Heart left ventricle (tissue), 16 donors: ENCODE measurements at regions not wholly inside any gene's neighbourhood (a gene's known extent, or its start where the extent isn't known, plus 50 kb on each side); places are given as distances from the start of the nearest gene placed in this dataset.
"Not testable (repeated sequence)": the region's sequence is repeated elsewhere in the genome, so short reads cannot be mapped to it uniquely, and the experiment has no call there.

Experiments
- ATAC-seq, 4 donors: fragments of 200-7000 bp; cut with Tn5 transposase; one replicate each; pipeline ENCODE4 v1.9.1; 2020 to 2022; ENCODE audit warnings: moderate library complexity in 4 of 4, mild to moderate bottlenecking in 3 of 4, moderate number of reproducible peaks in 1 of 4
- DNase-seq, 5 donors: peaks; one replicate each; pipeline ENCODE4 v3.0.0-alpha.2; 2020
- H3K27ac ChIP-seq, 12 donors: fragments of 200-600 bp; sonication (generic) in 4 of 12; one replicate each; pipeline versions ENCODE4 v1.5.0 to v1.8.0; 2016 to 2022; ENCODE audit warnings: mild to moderate bottlenecking in 2 of 12
- H3K27me3 ChIP-seq, 9 donors: fragments of 200-600 bp; sonication (generic) in 2 of 9; one replicate each; pipeline versions ENCODE4 v1.5.1 to v1.8.0; 2016 to 2022; ENCODE audit warnings: mild to moderate bottlenecking in 3 of 9
- H3K36me3 ChIP-seq, 9 donors: fragments of 200-600 bp; sonication (generic) in 2 of 9; one replicate each; pipeline versions ENCODE4 v1.5.0 to v1.8.0; 2018 to 2022; ENCODE audit warnings: mild to moderate bottlenecking in 2 of 9
- H3K4me1 ChIP-seq, 12 donors: fragments of 200-600 bp; sonication (generic) in 4 of 12; one replicate each; pipeline versions ENCODE4 v1.5.0 to v1.8.0; 2016 to 2022; ENCODE audit warnings: mild to moderate bottlenecking in 3 of 12
- H3K4me3 ChIP-seq, 12 donors: fragments of 200-600 bp; sonication (generic) in 4 of 12; one replicate each; pipeline versions ENCODE4 v1.5.0 to v1.8.0; 2017 to 2022; ENCODE audit warnings: mild to moderate bottlenecking in 9 of 12, moderate library complexity in 4 of 12
- H3K9me3 ChIP-seq, 12 donors: fragments of 200-600 bp; sonication (generic) in 4 of 12; one replicate each; pipeline versions ENCODE4 v1.5.0 to v1.8.0; 2016 to 2022; ENCODE audit warnings: mild to moderate bottlenecking in 1 of 12
- POLR2A ChIP-seq, 2 donors: fragments of 450-650 bp; IDR thresholded peaks; one replicate each; pipeline ENCODE4 v1.6.1; 2017; ENCODE audit warnings: antibody characterized with exemption in 2 of 2, mild to moderate bottlenecking in 2 of 2, moderate library complexity in 2 of 2
- WGBS, 4 donors: extraction: QIAGEN DNeasy Blood & Tissue Kit in 2 of 4; methylation state at CpG; one replicate each; pipeline versions ENCODE4 v1.1.5 to v1.1.7; 2013 to 2018; 5-methylcytosine and 5-hydroxymethylcytosine counted together
- intact Hi-C, 10 donors: fragments of 100-400 bp; cut with DNase I; formaldehyde crosslinking; loops; one replicate each; pipeline versions ENCODE4 v1.11.1 to v1.14.2; 2022
- TF ChIP-seq, protein P1 (sequence below), 12 donors: fragments of 200-600 bp; sonication (generic) in 4 of 12; IDR thresholded peaks; one replicate each; pipeline versions ENCODE4 v1.5.0 to v1.8.0; 2018 to 2022; ENCODE audit warnings: antibody characterized with exemption in 12 of 12, mild to moderate bottlenecking in 5 of 12
- donor health status: ischemic (EF 13 %, LVEDD 7.1; RV severe dilation, severe dysfunction).
- donor health status: healthy with polysubstance abuse.
- donor health status: DM: no; HTN: yes; CAD: no.
- donor health status: DM: no; HTN: no; CAD: no.
- donor health status: ischemic (EF 25% LVEDD 6.9; RV normal size, moderate dysfunction).
- donor health status: ischemic (EF 25% LVEDD 5.7; RV mildly dilated, moderate dysfunction).
- donor health status: healthy.
- donor health status: DM: yes; HTN: yes; CAD: no.
- donor health status: ischemic (EF 35%, LVEDD 5.7; RV mildly dilated, moderate dysfunction).
- donor health status: nonischemic (EF 11% LVEDD 7.7; RV severe dilation, severe dysfunction).
- donor health status: DM: yes; HTN: yes; CAD: no.
- donor health status: PGD.
- donor health status: ischemic (EF 29% LVEDD 5.4; RV normal size, mild dysfunction).
- donor health status: nonischemic (EF 23%, LVEDD 6.1; RV moderate dilation, normal function).

- no peak for ATAC-seq
- H3K4me1 ChIP-seq, result no peaks in the 10 kb centered on the region
- H3K4me3 ChIP-seq, result no peak overlapping the region
- DNase-seq, result no peak
- no peaks in the 10 kb centered on the region for H3K27me3 ChIP-seq
- no peaks in the 10 kb centered on the region for H3K9me3 ChIP-seq
- intact Hi-C loops, result no loop called here
- WGBS, 4 donors, result 61 to 84% (median 71%) methylated on average over 3 of the region's 3 CpGs
- H3K27ac ChIP-seq, result no peak overlapping the region
- TF ChIP-seq POLR2A (IDR thresholded peaks at IDR 0.05), result no peak
- TF ChIP-seq, protein P1, sequence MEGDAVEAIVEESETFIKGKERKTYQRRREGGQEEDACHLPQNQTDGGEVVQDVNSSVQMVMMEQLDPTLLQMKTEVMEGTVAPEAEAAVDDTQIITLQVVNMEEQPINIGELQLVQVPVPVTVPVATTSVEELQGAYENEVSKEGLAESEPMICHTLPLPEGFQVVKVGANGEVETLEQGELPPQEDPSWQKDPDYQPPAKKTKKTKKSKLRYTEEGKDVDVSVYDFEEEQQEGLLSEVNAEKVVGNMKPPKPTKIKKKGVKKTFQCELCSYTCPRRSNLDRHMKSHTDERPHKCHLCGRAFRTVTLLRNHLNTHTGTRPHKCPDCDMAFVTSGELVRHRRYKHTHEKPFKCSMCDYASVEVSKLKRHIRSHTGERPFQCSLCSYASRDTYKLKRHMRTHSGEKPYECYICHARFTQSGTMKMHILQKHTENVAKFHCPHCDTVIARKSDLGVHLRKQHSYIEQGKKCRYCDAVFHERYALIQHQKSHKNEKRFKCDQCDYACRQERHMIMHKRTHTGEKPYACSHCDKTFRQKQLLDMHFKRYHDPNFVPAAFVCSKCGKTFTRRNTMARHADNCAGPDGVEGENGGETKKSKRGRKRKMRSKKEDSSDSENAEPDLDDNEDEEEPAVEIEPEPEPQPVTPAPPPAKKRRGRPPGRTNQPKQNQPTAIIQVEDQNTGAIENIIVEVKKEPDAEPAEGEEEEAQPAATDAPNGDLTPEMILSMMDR (IDR thresholded peaks at IDR 0.05), result no peak
- no peaks in the 10 kb centered on the region for H3K36me3 ChIP-seq
Observed at GRCh38 chr4:10837151-10837550, 152.6 kb upstream of the CLNK start.

DNA sequence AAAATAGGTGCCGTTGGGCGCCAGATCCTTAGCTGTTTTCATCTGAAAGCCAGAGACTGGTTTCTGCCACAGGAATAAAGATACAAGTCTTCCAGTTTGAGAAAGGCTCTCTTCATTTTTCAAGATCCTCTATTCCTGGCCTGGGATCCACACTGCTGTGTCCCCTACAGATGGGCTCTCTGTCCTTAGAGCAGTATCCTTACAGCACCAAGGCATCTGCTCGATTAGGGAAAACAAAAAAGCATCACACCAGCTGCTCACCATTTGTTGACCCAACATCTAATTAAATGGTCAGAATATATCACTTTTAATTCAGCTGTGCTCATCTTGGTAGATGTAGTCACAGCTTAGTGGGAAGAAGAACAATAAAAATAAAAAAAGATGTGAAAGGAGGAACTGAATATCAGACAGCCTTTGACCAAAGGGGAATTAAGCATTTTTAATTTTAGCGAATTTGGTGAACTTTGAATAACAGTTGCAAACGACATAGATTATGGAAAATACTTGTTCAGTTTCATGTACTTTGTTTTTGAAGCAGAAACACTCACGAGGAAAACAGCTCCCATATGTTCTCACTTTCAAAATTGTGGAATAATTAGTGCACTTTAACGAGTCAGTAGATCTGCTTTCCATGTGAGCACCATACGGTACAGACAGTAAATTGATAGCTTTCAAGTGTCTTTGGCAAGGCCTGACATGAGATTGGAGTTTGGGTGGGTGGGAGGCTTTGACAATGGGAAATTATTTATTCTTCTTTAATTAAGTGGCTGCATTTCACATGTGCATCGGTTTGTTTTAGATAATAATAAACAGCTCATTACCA is 148.4 kb upstream of the CLNK start:
- intact Hi-C loops, result no loop called here
- no peak for TF ChIP-seq POLR2A (IDR thresholded peaks at IDR 0.05)
- TF ChIP-seq, protein P1 (IDR thresholded peaks at IDR 0.05), result no peak
- no peak for DNase-seq
- Histone ChIP-seq H3K27me3 (no peaks in the 10 kb centered on the region), H3K4me1 (no peaks in the 10 kb centered on the region), H3K9me3 (no peaks in the 10 kb centered on the region), H3K4me3 (no peak overlapping the region), H3K36me3 (no peaks in the 10 kb centered on the region), H3K27ac (no peak overlapping the region)
- 65 to 72% (median 68%) methylated on average over 9 of the region's 9 CpGs for WGBS, 4 donors
- ATAC-seq, result no peak

GRCh38 chr4:10831727-10832408 is 147.3 kb upstream of the CLNK start:
- no peak for TF ChIP-seq POLR2A (IDR thresholded peaks at IDR 0.05)
- TF ChIP-seq, protein P1 (IDR thresholded peaks at IDR 0.05), result no peak
- no peaks in the 10 kb centered on the region for H3K27me3 ChIP-seq
- no peaks in the 10 kb centered on the region for H3K4me1 ChIP-seq
- no peak overlapping the region for H3K4me3 ChIP-seq
- no peaks in the 10 kb centered on the region for H3K36me3 ChIP-seq
- no peak for DNase-seq
- ATAC-seq, result no peak
- H3K27ac ChIP-seq, result no peak overlapping the region
- 72 to 91% (median 83%) methylated on average over 2 of the region's 2 CpGs for WGBS, 4 donors
- no peaks in the 10 kb centered on the region for H3K9me3 ChIP-seq
- intact Hi-C loops, result no loop called here

GRCh38 chr4:10828918-10829538 is 144.5 kb upstream of the CLNK start:
- H3K27ac ChIP-seq, DNase-seq, H3K36me3 ChIP-seq, H3K4me3 ChIP-seq, H3K27me3 ChIP-seq, H3K9me3 ChIP-seq, intact Hi-C loops, H3K4me1 ChIP-seq, ATAC-seq: not testable (repeated sequence)
- WGBS, 4 donors, result 93 to 97% (median 95%) methylated on average over 17 to 21 of the region's 21 CpGs
